ENCODE measurements at regions not wholly inside any gene's neighbourhood (a gene's known extent, or its start where the extent isn't known, plus 50 kb on each side); places are given as distances from the start of the nearest gene placed in this dataset.

GRCh38 chr2:13480057-13480456 is 763.3 kb downstream of the TRIB2 start:
- TF ChIP-seq, protein P1, sequence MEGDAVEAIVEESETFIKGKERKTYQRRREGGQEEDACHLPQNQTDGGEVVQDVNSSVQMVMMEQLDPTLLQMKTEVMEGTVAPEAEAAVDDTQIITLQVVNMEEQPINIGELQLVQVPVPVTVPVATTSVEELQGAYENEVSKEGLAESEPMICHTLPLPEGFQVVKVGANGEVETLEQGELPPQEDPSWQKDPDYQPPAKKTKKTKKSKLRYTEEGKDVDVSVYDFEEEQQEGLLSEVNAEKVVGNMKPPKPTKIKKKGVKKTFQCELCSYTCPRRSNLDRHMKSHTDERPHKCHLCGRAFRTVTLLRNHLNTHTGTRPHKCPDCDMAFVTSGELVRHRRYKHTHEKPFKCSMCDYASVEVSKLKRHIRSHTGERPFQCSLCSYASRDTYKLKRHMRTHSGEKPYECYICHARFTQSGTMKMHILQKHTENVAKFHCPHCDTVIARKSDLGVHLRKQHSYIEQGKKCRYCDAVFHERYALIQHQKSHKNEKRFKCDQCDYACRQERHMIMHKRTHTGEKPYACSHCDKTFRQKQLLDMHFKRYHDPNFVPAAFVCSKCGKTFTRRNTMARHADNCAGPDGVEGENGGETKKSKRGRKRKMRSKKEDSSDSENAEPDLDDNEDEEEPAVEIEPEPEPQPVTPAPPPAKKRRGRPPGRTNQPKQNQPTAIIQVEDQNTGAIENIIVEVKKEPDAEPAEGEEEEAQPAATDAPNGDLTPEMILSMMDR (IDR thresholded peaks at IDR 0.05) = no peak
- TF ChIP-seq NFYB (CRISPR knock-in tag; conservative IDR thresholded peaks at IDR 0.05; ENCODE audit: low read depth) (no peak), MAX (CRISPR knock-in tag; IDR thresholded peaks at IDR 0.05) (no peak), ZNF396 (CRISPR knock-in tag; IDR thresholded peaks at IDR 0.05; ENCODE audit: borderline replicate concordance) (no peak), NR3C1 (CRISPR knock-in tag; conservative IDR thresholded peaks at IDR 0.05; ENCODE audit: low read depth) (no peak)
- TF ChIP-seq, protein P2, sequence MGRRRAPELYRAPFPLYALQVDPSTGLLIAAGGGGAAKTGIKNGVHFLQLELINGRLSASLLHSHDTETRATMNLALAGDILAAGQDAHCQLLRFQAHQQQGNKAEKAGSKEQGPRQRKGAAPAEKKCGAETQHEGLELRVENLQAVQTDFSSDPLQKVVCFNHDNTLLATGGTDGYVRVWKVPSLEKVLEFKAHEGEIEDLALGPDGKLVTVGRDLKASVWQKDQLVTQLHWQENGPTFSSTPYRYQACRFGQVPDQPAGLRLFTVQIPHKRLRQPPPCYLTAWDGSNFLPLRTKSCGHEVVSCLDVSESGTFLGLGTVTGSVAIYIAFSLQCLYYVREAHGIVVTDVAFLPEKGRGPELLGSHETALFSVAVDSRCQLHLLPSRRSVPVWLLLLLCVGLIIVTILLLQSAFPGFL (CRISPR knock-in tag; IDR thresholded peaks at IDR 0.05; ENCODE audit: borderline replicate concordance) = no peak

All from WTC11 (cell line).